Neural progenitor cell (in vitro differentiated cells): ENCODE measurements at regions not wholly inside any gene's neighbourhood (a gene's known extent, or its start where the extent isn't known, plus 50 kb on each side); places are given as distances from the start of the nearest gene placed in this dataset.

Experiments
- CTCF ChIP-seq: fragments of 200-600 bp; sonication (generic); IDR thresholded peaks from 2 replicates; pipeline ENCODE4 v1.5.1; 2017; ENCODE audit warnings: antibody characterized with exemption, mild to moderate bottlenecking
- EZH2 ChIP-seq: fragments of 200-600 bp; sonication (generic); IDR thresholded peaks from 2 replicates; pipeline ENCODE4 v1.6.1; 2017; ENCODE audit warnings: antibody characterized with exemption, mild to moderate bottlenecking, moderate library complexity
- EZH2phosphoT487 ChIP-seq: fragments of 200-600 bp; sonication (generic); IDR thresholded peaks from 2 replicates; pipeline ENCODE4 v1.6.1; 2017; ENCODE audit warnings: antibody characterized with exemption

- TF ChIP-seq EZH2: no peak
- TF ChIP-seq EZH2phosphoT487: no peak
- TF ChIP-seq CTCF: no peak
These were observed 472.4 kb upstream of the SPHKAP start for GRCh38 chr2:228653884-228654283.
